Neural progenitor cell (in vitro differentiated cells): ENCODE measurements at regions not wholly inside any gene's neighbourhood (a gene's known extent, or its start where the extent isn't known, plus 50 kb on each side); places are given as distances from the start of the nearest gene placed in this dataset.

ENCODE experiments used
- CTCF ChIP-seq: fragments of 200-600 bp; sonication (generic); IDR thresholded peaks from 2 replicates; pipeline ENCODE4 v1.5.1; 2017; ENCODE audit warnings: antibody characterized with exemption, mild to moderate bottlenecking
- EZH2 ChIP-seq: fragments of 200-600 bp; sonication (generic); IDR thresholded peaks from 2 replicates; pipeline ENCODE4 v1.6.1; 2017; ENCODE audit warnings: antibody characterized with exemption, mild to moderate bottlenecking, moderate library complexity

- no peak for TF ChIP-seq EZH2
- no peak for TF ChIP-seq CTCF
Observed at GRCh38 chr10:57168611-57169240, 807.7 kb upstream of the ZWINT start.
